ENCODE measurements at regions not wholly inside any gene's neighbourhood (a gene's known extent, or its start where the extent isn't known, plus 50 kb on each side); places are given as distances from the start of the nearest gene placed in this dataset.

DNA sequence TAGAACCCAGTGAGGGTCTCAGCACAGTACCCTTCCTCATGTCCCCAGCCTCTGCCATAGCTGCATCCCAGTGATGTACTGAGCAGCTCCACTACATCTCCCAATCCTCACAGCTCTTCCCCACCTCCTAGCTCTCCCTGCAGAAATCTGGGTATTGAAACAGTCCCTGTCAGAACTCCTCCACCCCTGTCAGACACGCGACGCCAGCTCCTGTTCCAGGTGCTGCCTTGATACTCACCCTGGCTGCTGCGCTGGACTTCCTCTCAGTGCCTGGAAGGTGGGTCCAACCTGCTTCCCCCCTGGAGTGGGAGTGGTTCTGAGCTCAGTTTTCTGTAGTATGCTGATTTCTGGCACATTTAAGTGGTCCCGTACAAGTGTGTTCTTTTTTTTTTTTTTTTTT lies 160.9 kb upstream of the SLCO3A1 start:
- DNase-seq (ENCODE audit: extremely low read depth, low read depth): no peak
- TF ChIP-seq, protein P1, sequence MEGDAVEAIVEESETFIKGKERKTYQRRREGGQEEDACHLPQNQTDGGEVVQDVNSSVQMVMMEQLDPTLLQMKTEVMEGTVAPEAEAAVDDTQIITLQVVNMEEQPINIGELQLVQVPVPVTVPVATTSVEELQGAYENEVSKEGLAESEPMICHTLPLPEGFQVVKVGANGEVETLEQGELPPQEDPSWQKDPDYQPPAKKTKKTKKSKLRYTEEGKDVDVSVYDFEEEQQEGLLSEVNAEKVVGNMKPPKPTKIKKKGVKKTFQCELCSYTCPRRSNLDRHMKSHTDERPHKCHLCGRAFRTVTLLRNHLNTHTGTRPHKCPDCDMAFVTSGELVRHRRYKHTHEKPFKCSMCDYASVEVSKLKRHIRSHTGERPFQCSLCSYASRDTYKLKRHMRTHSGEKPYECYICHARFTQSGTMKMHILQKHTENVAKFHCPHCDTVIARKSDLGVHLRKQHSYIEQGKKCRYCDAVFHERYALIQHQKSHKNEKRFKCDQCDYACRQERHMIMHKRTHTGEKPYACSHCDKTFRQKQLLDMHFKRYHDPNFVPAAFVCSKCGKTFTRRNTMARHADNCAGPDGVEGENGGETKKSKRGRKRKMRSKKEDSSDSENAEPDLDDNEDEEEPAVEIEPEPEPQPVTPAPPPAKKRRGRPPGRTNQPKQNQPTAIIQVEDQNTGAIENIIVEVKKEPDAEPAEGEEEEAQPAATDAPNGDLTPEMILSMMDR (IDR thresholded peaks at IDR 0.05; ENCODE audit: low read depth, low read length, missing control alignments): no peak
- H3K4me3 ChIP-seq (replicated peaks; ENCODE audit: low read depth, low read length): no peak overlapping the region

- TF ChIP-seq, protein P1 (IDR thresholded peaks at IDR 0.05; ENCODE audit: low read depth, low read length, missing control alignments): no peak
- no peak for DNase-seq (ENCODE audit: extremely low read depth, low read depth)
- H3K4me3 ChIP-seq (replicated peaks; ENCODE audit: low read depth, low read length): no peak overlapping the region
These were observed 159.2 kb upstream of the SLCO3A1 start for GRCh38 chr15:91694131-91694830.

GRCh38 chr15:91694831-91695210 lies 158.7 kb upstream of the SLCO3A1 start:
- no peak overlapping the region for H3K4me3 ChIP-seq (replicated peaks; ENCODE audit: low read depth, low read length)
- TF ChIP-seq, protein P1 (IDR thresholded peaks at IDR 0.05; ENCODE audit: low read depth, low read length, missing control alignments): no peak
- no peak for DNase-seq (ENCODE audit: extremely low read depth, low read depth)

- TF ChIP-seq, protein P1 (IDR thresholded peaks at IDR 0.05; ENCODE audit: low read depth, low read length, missing control alignments): no peak
- no peak for DNase-seq (ENCODE audit: extremely low read depth, low read depth)
- H3K4me3 ChIP-seq (replicated peaks; ENCODE audit: low read depth, low read length): no peak overlapping the region
These were observed 157.7 kb upstream of the SLCO3A1 start for GRCh38 chr15:91695799-91696198.

DNA sequence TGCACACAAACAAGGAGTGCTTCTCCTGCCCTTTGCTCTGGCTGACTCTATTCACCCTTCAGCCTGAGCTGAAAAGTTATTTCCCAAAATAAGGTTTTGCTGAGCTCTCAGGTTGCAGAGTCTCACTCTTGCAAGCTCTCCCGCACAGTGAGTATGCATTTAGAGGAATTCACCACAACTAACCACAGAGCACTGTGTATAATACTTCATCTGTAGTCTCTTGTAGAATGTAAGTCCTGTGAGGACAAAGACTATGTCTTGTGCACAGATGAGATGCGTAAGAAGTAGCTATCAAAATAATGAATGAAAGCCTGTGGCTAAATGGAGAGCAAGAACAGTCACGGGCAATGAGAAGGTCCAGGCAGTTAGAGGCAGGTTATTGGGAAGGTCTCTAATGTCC lies 156.5 kb upstream of the SLCO3A1 start:
- H3K4me3 ChIP-seq (replicated peaks; ENCODE audit: low read depth, low read length): no peak overlapping the region
- TF ChIP-seq, protein P1 (IDR thresholded peaks at IDR 0.05; ENCODE audit: low read depth, low read length, missing control alignments): no peak
- no peak for DNase-seq (ENCODE audit: extremely low read depth, low read depth)

- TF ChIP-seq, protein P1 (IDR thresholded peaks at IDR 0.05; ENCODE audit: low read depth, low read length, missing control alignments): no peak
- DNase-seq (ENCODE audit: extremely low read depth, low read depth): no peak
These were observed 155.3 kb upstream of the SLCO3A1 start for GRCh38 chr15:91698241-91698640.

GRCh38 chr15:91699741-91700140 lies 153.8 kb upstream of the SLCO3A1 start:
- H3K4me3 ChIP-seq (replicated peaks; ENCODE audit: low read depth, low read length): no peak overlapping the region
- no peak for DNase-seq (ENCODE audit: extremely low read depth, low read depth)
- TF ChIP-seq, protein P1 (IDR thresholded peaks at IDR 0.05; ENCODE audit: low read depth, low read length, missing control alignments): no peak

More at GRCh38 chr15:91698241-91698640, 155.3 kb upstream of the SLCO3A1 start:
- H3K4me3 ChIP-seq (replicated peaks; ENCODE audit: low read depth, low read length): no peak overlapping the region
